ENCODE measurements at regions not wholly inside any gene's neighbourhood (a gene's known extent, or its start where the extent isn't known, plus 50 kb on each side); places are given as distances from the start of the nearest gene placed in this dataset.
"Not testable (repeated sequence)": the region's sequence is repeated elsewhere in the genome, so short reads cannot be mapped to it uniquely, and the experiment has no call there.

- H3K27me3 ChIP-seq (replicated peaks): no peaks in the 10 kb centered on the region
- H3K36me3 ChIP-seq: no peaks in the 10 kb centered on the region
- H3K4me3 ChIP-seq: no peak overlapping the region
- no peak overlapping the region for H3K27ac ChIP-seq
- no peak for DNase-seq (ENCODE audit: low read depth in 1 of 2, low spot score in 2 of 2)
- no peaks in the 10 kb centered on the region for H3K4me1 ChIP-seq (replicated peaks)
- no peaks in the 10 kb centered on the region for H3K9me3 ChIP-seq (replicated peaks)
These were observed 906.7 kb downstream of the GRID1 start for GRCh38 chr10:85459906-85460305.

- Histone ChIP-seq H3K9me3 (replicated peaks) (no peaks in the 10 kb centered on the region), H3K27ac (no peak overlapping the region), H3K36me3 (no peaks in the 10 kb centered on the region), H3K4me1 (replicated peaks) (no peaks in the 10 kb centered on the region), H3K27me3 (replicated peaks) (no peaks in the 10 kb centered on the region), H3K4me3 (no peak overlapping the region)
- DNase-seq (ENCODE audit: low read depth in 1 of 2, low spot score in 2 of 2): no peak
These were observed 902.3 kb downstream of the GRID1 start for GRCh38 chr10:85464336-85464735.

- H3K27ac ChIP-seq: no peak overlapping the region
- no peaks in the 10 kb centered on the region for H3K9me3 ChIP-seq (replicated peaks)
- H3K27me3 ChIP-seq (replicated peaks): no peaks in the 10 kb centered on the region
- no peak overlapping the region for H3K4me3 ChIP-seq
- no peak for DNase-seq (ENCODE audit: low read depth in 1 of 2, low spot score in 2 of 2)
- no peaks in the 10 kb centered on the region for H3K4me1 ChIP-seq (replicated peaks)
- no peaks in the 10 kb centered on the region for H3K36me3 ChIP-seq
These were observed 888.6 kb downstream of the GRID1 start for GRCh38 chr10:85477979-85478378.

GRCh38 chr10:85490431-85490830 lies 876.2 kb downstream of the GRID1 start:
- Histone ChIP-seq H3K36me3 (no peaks in the 10 kb centered on the region), H3K9me3 (replicated peaks) (no peaks in the 10 kb centered on the region), H3K27ac (no peak overlapping the region), H3K4me3 (no peak overlapping the region), H3K27me3 (replicated peaks) (no peaks in the 10 kb centered on the region), H3K4me1 (replicated peaks) (no peaks in the 10 kb centered on the region)
- DNase-seq (ENCODE audit: low read depth in 1 of 2, low spot score in 2 of 2): no peak

GRCh38 chr10:85491652-85492051 lies 874.9 kb downstream of the GRID1 start:
- Histone ChIP-seq H3K27ac (no peak overlapping the region), H3K4me3 (no peak overlapping the region), H3K4me1 (replicated peaks) (no peaks in the 10 kb centered on the region), H3K36me3 (no peaks in the 10 kb centered on the region), H3K9me3 (replicated peaks) (no peaks in the 10 kb centered on the region), H3K27me3 (replicated peaks) (no peaks in the 10 kb centered on the region)
- DNase-seq (ENCODE audit: low read depth in 1 of 2, low spot score in 2 of 2): no peak

- no peak for DNase-seq (ENCODE audit: low read depth in 1 of 2, low spot score in 2 of 2)
- H3K27ac ChIP-seq: no peak overlapping the region
- no peaks in the 10 kb centered on the region for H3K9me3 ChIP-seq (replicated peaks)
- H3K27me3 ChIP-seq (replicated peaks): no peaks in the 10 kb centered on the region
- H3K4me1 ChIP-seq (replicated peaks): no peaks in the 10 kb centered on the region
- no peak overlapping the region for H3K4me3 ChIP-seq
- H3K36me3 ChIP-seq: no peaks in the 10 kb centered on the region
These were observed 873.9 kb downstream of the GRID1 start for GRCh38 chr10:85492684-85493083.

GRCh38 chr10:85493703-85494102 lies 872.9 kb downstream of the GRID1 start:
- no peaks in the 10 kb centered on the region for H3K27me3 ChIP-seq (replicated peaks)
- H3K4me3 ChIP-seq: no peak overlapping the region
- H3K36me3 ChIP-seq: no peaks in the 10 kb centered on the region
- no peaks in the 10 kb centered on the region for H3K4me1 ChIP-seq (replicated peaks)
- no peak for DNase-seq (ENCODE audit: low read depth in 1 of 2, low spot score in 2 of 2)
- no peaks in the 10 kb centered on the region for H3K9me3 ChIP-seq (replicated peaks)
- no peak overlapping the region for H3K27ac ChIP-seq

- H3K9me3 ChIP-seq (replicated peaks); H3K36me3 ChIP-seq; H3K27me3 ChIP-seq (replicated peaks); H3K4me1 ChIP-seq (replicated peaks); H3K4me3 ChIP-seq; DNase-seq (ENCODE audit: low read depth in 1 of 2, low spot score in 2 of 2); H3K27ac ChIP-seq: not testable (repeated sequence)
These were observed 862.0 kb downstream of the GRID1 start for GRCh38 chr10:85504641-85505040.

GRCh38 chr10:85508159-85508558 lies 858.4 kb downstream of the GRID1 start:
- no peak overlapping the region for H3K27ac ChIP-seq
- peaks cover 8% of the 10 kb centered on the region for H3K4me1 ChIP-seq (replicated peaks)
- H3K36me3 ChIP-seq: no peaks in the 10 kb centered on the region
- 0 out of 2 replicates have a peak, but pooled peaks cover 3% of the 10 kb centered on the region for H3K9me3 ChIP-seq (replicated peaks)
- H3K4me3 ChIP-seq: no peak overlapping the region
- H3K27me3 ChIP-seq (replicated peaks): no peaks in the 10 kb centered on the region
- no peak for DNase-seq (ENCODE audit: low read depth in 1 of 2, low spot score in 2 of 2)

GRCh38 chr10:85510682-85511081 lies 855.9 kb downstream of the GRID1 start:
- DNase-seq (ENCODE audit: low read depth in 1 of 2, low spot score in 2 of 2): no peak
- Histone ChIP-seq H3K27ac (no peak overlapping the region), H3K36me3 (no peaks in the 10 kb centered on the region), H3K4me3 (no peak overlapping the region), H3K4me1 (replicated peaks) (peaks cover 18% of the 10 kb centered on the region), H3K27me3 (replicated peaks) (no peaks in the 10 kb centered on the region), H3K9me3 (replicated peaks) (0 out of 2 replicates have a peak, but pooled peaks cover 3% of the 10 kb centered on the region)

GRCh38 chr10:85513436-85513835 lies 853.2 kb downstream of the GRID1 start:
- Histone ChIP-seq H3K27ac (no peak overlapping the region), H3K4me3 (no peak overlapping the region), H3K36me3 (no peaks in the 10 kb centered on the region), H3K27me3 (replicated peaks) (no peaks in the 10 kb centered on the region), H3K4me1 (replicated peaks) (peaks cover 18% of the 10 kb centered on the region), H3K9me3 (replicated peaks) (0 out of 2 replicates have a peak, but pooled peaks cover 3% of the 10 kb centered on the region)
- DNase-seq (ENCODE audit: low read depth in 1 of 2, low spot score in 2 of 2): peak in 1 of 2 experiments; percentile 54

- no peak overlapping the region for H3K27ac ChIP-seq
- no peaks in the 10 kb centered on the region for H3K27me3 ChIP-seq (replicated peaks)
- H3K4me3 ChIP-seq: no peak overlapping the region
- H3K9me3 ChIP-seq (replicated peaks): 0 out of 2 replicates have a peak, but pooled peaks cover 3% of the 10 kb centered on the region
- H3K36me3 ChIP-seq: no peaks in the 10 kb centered on the region
- DNase-seq (ENCODE audit: low read depth in 1 of 2, low spot score in 2 of 2): no peak
- H3K4me1 ChIP-seq (replicated peaks): peaks cover 18% of the 10 kb centered on the region
These were observed 851.3 kb downstream of the GRID1 start for GRCh38 chr10:85515316-85515715.

GRCh38 chr10:85524001-85524666 lies 842.5 kb downstream of the GRID1 start:
- Histone ChIP-seq H3K4me1 (replicated peaks) (peaks cover 43% of the 10 kb centered on the region), H3K27ac (peak overlapping the region; percentile 71), H3K9me3 (replicated peaks) (peaks cover 8% of the 10 kb centered on the region), H3K27me3 (replicated peaks) (no peaks in the 10 kb centered on the region), H3K36me3 (no peaks in the 10 kb centered on the region), H3K4me3 (no peak overlapping the region)
- DNase-seq (ENCODE audit: low read depth in 1 of 2, low spot score in 2 of 2): peak; percentile 80 to 85

- peak overlapping the region; percentile 29 for H3K27ac ChIP-seq
- peaks cover 8% of the 10 kb centered on the region for H3K9me3 ChIP-seq (replicated peaks)
- no peaks in the 10 kb centered on the region for H3K27me3 ChIP-seq (replicated peaks)
- H3K36me3 ChIP-seq: no peaks in the 10 kb centered on the region
- H3K4me1 ChIP-seq (replicated peaks): peaks cover 41% of the 10 kb centered on the region
- peak; percentile 59 to 68 for DNase-seq (ENCODE audit: low read depth in 1 of 2, low spot score in 2 of 2)
- H3K4me3 ChIP-seq: no peak overlapping the region
These were observed 838.8 kb downstream of the GRID1 start for GRCh38 chr10:85527616-85528317.

All from SJSA1 (cell line).